Suppressor macrophage treated with lipopolysaccharide for 1 hour (primary cell): ENCODE measurements at regions not wholly inside any gene's neighbourhood (a gene's known extent, or its start where the extent isn't known, plus 50 kb on each side); places are given as distances from the start of the nearest gene placed in this dataset.

Experiments used
- DNase-seq, 3 donors: peaks; one replicate each; pipeline ENCODE4 v3.0.0-alpha.2; 2020 to 2022

GRCh38 chr1:67482733-67483482 is 52.7 kb upstream of the SERBP1 start:
- DNase-seq = no peak

- DNase-seq = no peak
Observed at GRCh38 chr1:67484492-67484891, 54.3 kb upstream of the SERBP1 start.

- no peak for DNase-seq
Observed at GRCh38 chr1:67485046-67485811, 55.0 kb upstream of the SERBP1 start.

GRCh38 chr1:67489643-67490042 is 59.4 kb upstream of the SERBP1 start:
- no peak for DNase-seq

- no peak for DNase-seq
Observed at GRCh38 chr1:67491280-67491679, 61.1 kb upstream of the SERBP1 start.

GRCh38 chr1:67493148-67493547 is 62.9 kb upstream of the SERBP1 start:
- DNase-seq = no peak

- DNase-seq = no peak
Observed at GRCh38 chr1:67495327-67495726, 65.1 kb upstream of the SERBP1 start.

- no peak for DNase-seq
Observed at GRCh38 chr1:67496329-67496728, 66.1 kb upstream of the SERBP1 start.

GRCh38 chr1:67500413-67500959 is 70.3 kb upstream of the SERBP1 start:
- DNase-seq = peak; percentile 89 to 94 (median 92)

GRCh38 chr1:67503974-67504373 is 73.8 kb upstream of the SERBP1 start:
- DNase-seq = peak in 1 of 3 donors; percentile 1

GRCh38 chr1:67513392-67514294 is 83.4 kb upstream of the SERBP1 start:
- peak in 1 of 3 donors; percentile 16 for DNase-seq

GRCh38 chr1:67514300-67514699 is 84.1 kb upstream of the SERBP1 start:
- peak in 1 of 3 donors; percentile 6 for DNase-seq

- peak in 1 of 3 donors; percentile 0 for DNase-seq
Observed at GRCh38 chr1:67514786-67515185, 84.6 kb upstream of the SERBP1 start.

GRCh38 chr1:67515324-67516080 is 85.3 kb upstream of the SERBP1 start:
- DNase-seq = no peak

- peak; percentile 39 to 54 (median 46) for DNase-seq
Observed at GRCh38 chr1:67517046-67517445, 86.8 kb upstream of the SERBP1 start.

GRCh38 chr1:67522001-67522441 is 91.8 kb upstream of the SERBP1 start:
- no peak for DNase-seq

GRCh38 chr1:67522793-67523192 is 92.6 kb upstream of the SERBP1 start:
- no peak for DNase-seq

GRCh38 chr1:67524143-67525052 is 94.2 kb upstream of the SERBP1 start:
- peak; percentile 66 to 79 (median 72) for DNase-seq

GRCh38 chr1:67525053-67525760 is 95.0 kb upstream of the SERBP1 start:
- DNase-seq = no peak

- no peak for DNase-seq
Observed at GRCh38 chr1:67528141-67528540, 97.9 kb upstream of the SERBP1 start.
